MCF 10A (cell line): ENCODE measurements at regions not wholly inside any gene's neighbourhood (a gene's known extent, or its start where the extent isn't known, plus 50 kb on each side); places are given as distances from the start of the nearest gene placed in this dataset.

Experiments
- BruUV-seq: library from RNA; stranded (reverse); fragments of 400-500 nt; replicated peaks from 2 replicates; lab custom pipeline; 2021; lab: Mats Ljungman, UMichigan
- CTCF ChIA-PET: fragments of 300-600 bp; sonication (Branson Sonifier 250); formaldehyde crosslinking; extraction: SDS; loops from one replicate; lab custom pipeline; 2021; ENCODE audit warnings: antibody characterized with exemption, inconsistent platforms; lab: Yijun Ruan, JAX
- POLR2A ChIA-PET: fragments of 300-600, 350-650 bp; sonication (Branson Sonifier 250); formaldehyde crosslinking; extraction: SDS; loops from one replicate; lab custom pipeline; 2020; ENCODE audit warnings: antibody characterized with exemption, inconsistent platforms; lab: Yijun Ruan, JAX
- DNase-seq: peaks from one replicate; pipeline ENCODE4 v3.0.0-alpha.2; 2018; ENCODE audit not compliant: unreplicated experiment
- H3K27ac Mint-ChIP-seq: one replicate; pipeline ENCODE4 v1.8.0; 2022; ENCODE audit warnings: mild to moderate bottlenecking, low read depth, mixed read lengths; ENCODE audit not compliant: unreplicated experiment
- H3K27me3 Mint-ChIP-seq: one replicate; pipeline ENCODE4 v1.8.0; 2022; ENCODE audit warnings: mixed read lengths; ENCODE audit not compliant: insufficient read depth, unreplicated experiment
- H3K36me3 Mint-ChIP-seq: one replicate; pipeline ENCODE4 v1.8.0; 2022; ENCODE audit warnings: mild to moderate bottlenecking, moderate library complexity, mixed read lengths; ENCODE audit not compliant: insufficient read depth, unreplicated experiment
- H3K4me1 Mint-ChIP-seq: one replicate; pipeline ENCODE4 v1.8.0; 2022; ENCODE audit warnings: mixed read lengths; ENCODE audit not compliant: insufficient read depth, unreplicated experiment
- H3K4me3 Mint-ChIP-seq: one replicate; pipeline ENCODE4 v1.8.0; 2022; ENCODE audit warnings: mild to moderate bottlenecking, moderate library complexity, mixed read lengths; ENCODE audit not compliant: unreplicated experiment
- H3K9me3 Mint-ChIP-seq: one replicate; pipeline ENCODE4 v1.8.0; 2022; ENCODE audit warnings: mixed read lengths; ENCODE audit not compliant: unreplicated experiment
- intact Hi-C: fragments of 100-400 bp; cut with micrococcal nuclease; formaldehyde crosslinking; loops from 2 replicates; pipeline ENCODE4 v1.14.1; 2022
- TF ChIP-seq, protein P1 (sequence below): fragments of 200-600 bp; IDR thresholded peaks from one replicate; pipeline ENCODE4 v1.8.0; 2022; ENCODE audit warnings: antibody characterized with exemption, mild to moderate bottlenecking; ENCODE audit not compliant: unreplicated experiment

DNA sequence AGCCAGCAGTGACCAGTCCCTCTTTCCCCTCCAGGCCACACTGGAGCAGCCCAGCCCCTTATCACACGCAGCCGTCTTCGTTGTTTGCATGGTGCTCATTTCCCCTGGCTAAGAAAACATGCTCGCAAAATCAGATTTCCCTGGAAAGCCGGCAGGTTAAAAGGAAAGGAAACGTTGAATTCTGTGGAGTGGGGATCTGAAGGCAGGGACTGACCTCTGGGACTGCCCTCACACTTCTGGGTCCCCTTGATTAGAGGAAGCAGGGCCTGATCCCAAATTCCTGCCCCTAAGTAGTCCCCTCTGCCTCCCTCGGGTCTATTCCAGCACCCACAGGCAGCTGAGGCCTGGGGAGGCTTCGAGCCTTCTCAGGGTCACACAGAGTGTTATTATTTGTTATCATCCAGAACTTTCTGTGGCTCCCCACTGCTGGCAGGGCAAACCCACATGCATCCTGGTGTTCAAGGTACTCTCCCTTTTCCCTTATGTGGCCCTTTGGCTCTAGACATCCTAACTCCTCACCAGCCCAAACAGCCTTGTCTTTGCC lies 125.2 kb upstream of the ZBTB40 start:
- no peaks in the 10 kb centered on the region for H3K9me3 Mint-ChIP-seq
- ChIA-PET CTCF (interaction anchor here (0.7 to 0.9 kb wide), 2 partner anchors 18 to 481 kb away, joined by 3 read pairs; no protein-coding TSS in a partner anchor), POLR2A (no interaction called here)
- no TSS peak for BruUV-seq
- H3K27ac Mint-ChIP-seq = no peak overlapping the region
- peaks cover 12% of the 10 kb centered on the region for H3K27me3 Mint-ChIP-seq
- H3K36me3 Mint-ChIP-seq = no peaks in the 10 kb centered on the region
- DNase-seq = no peak
- TF ChIP-seq, protein P1, sequence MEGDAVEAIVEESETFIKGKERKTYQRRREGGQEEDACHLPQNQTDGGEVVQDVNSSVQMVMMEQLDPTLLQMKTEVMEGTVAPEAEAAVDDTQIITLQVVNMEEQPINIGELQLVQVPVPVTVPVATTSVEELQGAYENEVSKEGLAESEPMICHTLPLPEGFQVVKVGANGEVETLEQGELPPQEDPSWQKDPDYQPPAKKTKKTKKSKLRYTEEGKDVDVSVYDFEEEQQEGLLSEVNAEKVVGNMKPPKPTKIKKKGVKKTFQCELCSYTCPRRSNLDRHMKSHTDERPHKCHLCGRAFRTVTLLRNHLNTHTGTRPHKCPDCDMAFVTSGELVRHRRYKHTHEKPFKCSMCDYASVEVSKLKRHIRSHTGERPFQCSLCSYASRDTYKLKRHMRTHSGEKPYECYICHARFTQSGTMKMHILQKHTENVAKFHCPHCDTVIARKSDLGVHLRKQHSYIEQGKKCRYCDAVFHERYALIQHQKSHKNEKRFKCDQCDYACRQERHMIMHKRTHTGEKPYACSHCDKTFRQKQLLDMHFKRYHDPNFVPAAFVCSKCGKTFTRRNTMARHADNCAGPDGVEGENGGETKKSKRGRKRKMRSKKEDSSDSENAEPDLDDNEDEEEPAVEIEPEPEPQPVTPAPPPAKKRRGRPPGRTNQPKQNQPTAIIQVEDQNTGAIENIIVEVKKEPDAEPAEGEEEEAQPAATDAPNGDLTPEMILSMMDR = no peak
- intact Hi-C loops = no loop called here
- H3K4me3 Mint-ChIP-seq = no peak overlapping the region
- H3K4me1 Mint-ChIP-seq = no peaks in the 10 kb centered on the region

- CTCF ChIA-PET = interaction anchor here (0.9 kb wide), 1 partner anchor 18 kb away, joined by 3 read pairs; no protein-coding TSS in a partner anchor
- H3K27me3 Mint-ChIP-seq = peaks cover 12% of the 10 kb centered on the region
- no TSS peak for BruUV-seq
- H3K4me1 Mint-ChIP-seq = no peaks in the 10 kb centered on the region
- H3K36me3 Mint-ChIP-seq = no peaks in the 10 kb centered on the region
- TF ChIP-seq, protein P1 = no peak
- intact Hi-C loops = no loop called here
- H3K9me3 Mint-ChIP-seq = no peaks in the 10 kb centered on the region
- no peak overlapping the region for H3K27ac Mint-ChIP-seq
- no peak overlapping the region for H3K4me3 Mint-ChIP-seq
- POLR2A ChIA-PET = interaction anchor here (0.5 kb wide), 1 partner anchor 86 kb away, joined by 4 read pairs; no protein-coding TSS in a partner anchor
- DNase-seq = no peak
These were observed 124.7 kb upstream of the ZBTB40 start for GRCh38 chr1:22326931-22327330.

DNA sequence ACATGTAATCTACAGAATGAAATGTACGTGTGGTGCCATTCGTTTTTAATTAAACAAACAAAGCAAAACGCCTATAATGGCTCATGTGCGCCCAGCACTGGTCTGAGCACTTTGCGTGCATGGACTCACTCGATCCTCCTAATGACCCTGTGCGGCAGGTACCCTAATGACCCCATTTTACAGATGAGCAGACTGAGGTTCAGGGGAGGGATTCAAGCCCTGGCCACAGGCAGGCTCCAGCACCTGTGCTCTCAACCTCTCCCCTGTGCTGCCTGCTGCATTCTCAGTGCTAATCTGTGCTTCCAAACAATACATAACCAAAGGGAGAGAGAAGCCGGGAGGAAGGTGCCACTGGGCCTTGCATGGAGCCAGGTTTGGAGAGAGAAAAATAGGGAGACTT lies 124.2 kb upstream of the ZBTB40 start:
- Mint-ChIP-seq H3K4me3 (no peak overlapping the region), H3K9me3 (no peaks in the 10 kb centered on the region), H3K4me1 (no peaks in the 10 kb centered on the region), H3K27ac (no peak overlapping the region), H3K27me3 (peaks cover 12% of the 10 kb centered on the region), H3K36me3 (no peaks in the 10 kb centered on the region)
- intact Hi-C loops = no loop called here
- TF ChIP-seq, protein P1 = no peak
- CTCF ChIA-PET = no interaction called here
- POLR2A ChIA-PET = interaction anchor here (0.5 kb wide), 1 partner anchor 86 kb away, joined by 4 read pairs; no protein-coding TSS in a partner anchor
- DNase-seq = no peak
- no TSS peak for BruUV-seq

GRCh38 chr1:22328331-22329147 lies 123.1 kb upstream of the ZBTB40 start:
- no peak overlapping the region for H3K27ac Mint-ChIP-seq
- H3K36me3 Mint-ChIP-seq = no peaks in the 10 kb centered on the region
- POLR2A ChIA-PET = no interaction called here
- H3K27me3 Mint-ChIP-seq = peaks cover 9% of the 10 kb centered on the region
- no peak for DNase-seq
- H3K9me3 Mint-ChIP-seq = peaks cover 4% of the 10 kb centered on the region
- intact Hi-C loops = no loop called here
- BruUV-seq = no TSS peak
- H3K4me3 Mint-ChIP-seq = no peak overlapping the region
- H3K4me1 Mint-ChIP-seq = no peaks in the 10 kb centered on the region
- CTCF ChIA-PET = no interaction called here
- TF ChIP-seq, protein P1 = no peak
